ENCODE measurements at regions not wholly inside any gene's neighbourhood (a gene's known extent, or its start where the extent isn't known, plus 50 kb on each side); places are given as distances from the start of the nearest gene placed in this dataset.

- no peaks in the 10 kb centered on the region; the same call in none of the 2 replicates for H3K27me3 Mint-ChIP-seq (ENCODE audit: insufficient read depth)
- H3K36me3 Mint-ChIP-seq (ENCODE audit: low read depth) = no peaks in the 10 kb centered on the region
- H3K9me3 Mint-ChIP-seq = peaks cover 36% of the 10 kb centered on the region
- H3K27ac Mint-ChIP-seq = no peak overlapping the region
- TF ChIP-seq CTCF (IDR thresholded peaks at IDR 0.05) = no peak
- no peaks in the 10 kb centered on the region for H3K4me1 Mint-ChIP-seq (ENCODE audit: low read depth)
- DNase-seq = no peak
- H3K4me3 Mint-ChIP-seq = no peak overlapping the region
These were observed 944.8 kb upstream of the PCDH9 start for GRCh38 chr13:68174893-68175292.

GRCh38 chr13:68173111-68173510, 943.0 kb upstream of the PCDH9 start:
- no peak for DNase-seq
- Mint-ChIP-seq H3K4me3 (no peak overlapping the region), H3K9me3 (peaks cover 27% of the 10 kb centered on the region), H3K27ac (no peak overlapping the region), H3K36me3 (ENCODE audit: low read depth) (no peaks in the 10 kb centered on the region), H3K4me1 (ENCODE audit: low read depth) (no peaks in the 10 kb centered on the region), H3K27me3 (ENCODE audit: insufficient read depth) (no peaks in the 10 kb centered on the region; the same call in 1 of the 2 replicates)
- TF ChIP-seq CTCF (IDR thresholded peaks at IDR 0.05) = no peak

- no peak for TF ChIP-seq CTCF (IDR thresholded peaks at IDR 0.05)
- H3K27ac Mint-ChIP-seq = no peak overlapping the region
These were observed 940.8 kb upstream of the PCDH9 start for GRCh38 chr13:68170961-68171360.

GRCh38 chr13:68168448-68168847, 938.3 kb upstream of the PCDH9 start:
- DNase-seq = no peak
- no peaks in the 10 kb centered on the region for H3K27me3 Mint-ChIP-seq (ENCODE audit: insufficient read depth)
- peaks cover 21% of the 10 kb centered on the region for H3K9me3 Mint-ChIP-seq
- H3K27ac Mint-ChIP-seq = no peak overlapping the region
- no peak for TF ChIP-seq CTCF (IDR thresholded peaks at IDR 0.05)
- no peaks in the 10 kb centered on the region for H3K36me3 Mint-ChIP-seq (ENCODE audit: low read depth)
- no peak overlapping the region for H3K4me3 Mint-ChIP-seq
- H3K4me1 Mint-ChIP-seq (ENCODE audit: low read depth) = no peaks in the 10 kb centered on the region

More at GRCh38 chr13:68170961-68171360, 940.8 kb upstream of the PCDH9 start:
- Mint-ChIP-seq H3K4me1 (ENCODE audit: low read depth) (no peaks in the 10 kb centered on the region), H3K36me3 (ENCODE audit: low read depth) (no peaks in the 10 kb centered on the region), H3K27me3 (ENCODE audit: insufficient read depth) (no peaks in the 10 kb centered on the region), H3K9me3 (peaks cover 21% of the 10 kb centered on the region), H3K4me3 (no peak overlapping the region)
- no peak for DNase-seq

- TF ChIP-seq CTCF (IDR thresholded peaks at IDR 0.05) = no peak
- no peak overlapping the region for H3K27ac Mint-ChIP-seq
- H3K9me3 Mint-ChIP-seq = peaks cover 27% of the 10 kb centered on the region
- no peak for DNase-seq
- H3K4me3 Mint-ChIP-seq = no peak overlapping the region
- H3K4me1 Mint-ChIP-seq (ENCODE audit: low read depth) = no peaks in the 10 kb centered on the region
- no peaks in the 10 kb centered on the region for H3K27me3 Mint-ChIP-seq (ENCODE audit: insufficient read depth)
- H3K36me3 Mint-ChIP-seq (ENCODE audit: low read depth) = no peaks in the 10 kb centered on the region
These were observed 930.3 kb upstream of the PCDH9 start for GRCh38 chr13:68160466-68160865.

GRCh38 chr13:68152414-68152813, 922.3 kb upstream of the PCDH9 start:
- no peak for DNase-seq
- Mint-ChIP-seq H3K4me3 (no peak overlapping the region), H3K9me3 (peaks cover 47% of the 10 kb centered on the region), H3K27ac (no peak overlapping the region), H3K27me3 (ENCODE audit: insufficient read depth) (no peaks in the 10 kb centered on the region), H3K36me3 (ENCODE audit: low read depth) (no peaks in the 10 kb centered on the region), H3K4me1 (ENCODE audit: low read depth) (no peaks in the 10 kb centered on the region)
- TF ChIP-seq CTCF (IDR thresholded peaks at IDR 0.05) = no peak
